ENCODE measurements at regions not wholly inside any gene's neighbourhood (a gene's known extent, or its start where the extent isn't known, plus 50 kb on each side); places are given as distances from the start of the nearest gene placed in this dataset.

DNA sequence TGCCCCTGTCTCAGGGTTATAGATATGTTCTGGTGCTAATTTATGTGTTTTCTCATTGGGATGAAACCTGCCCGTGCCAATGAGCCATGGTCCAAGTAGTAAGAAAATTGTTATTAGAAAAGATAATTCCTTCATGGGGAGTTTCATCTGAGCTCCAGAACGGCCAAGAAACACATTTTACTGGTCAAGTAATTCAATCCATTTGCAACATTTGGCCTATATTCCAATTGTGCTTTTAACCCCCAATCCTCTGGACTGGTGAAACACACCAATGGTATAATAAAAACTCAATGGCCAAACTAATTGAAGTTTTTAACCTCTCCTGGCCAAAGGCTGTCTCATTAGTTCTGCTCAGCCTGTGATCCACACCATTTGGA, 53.7 kb upstream of the XCR1 start:
- H3K4me3 ChIP-seq (ENCODE audit: low read depth, low read length) = no peak overlapping the region
- TF ChIP-seq, protein P1, sequence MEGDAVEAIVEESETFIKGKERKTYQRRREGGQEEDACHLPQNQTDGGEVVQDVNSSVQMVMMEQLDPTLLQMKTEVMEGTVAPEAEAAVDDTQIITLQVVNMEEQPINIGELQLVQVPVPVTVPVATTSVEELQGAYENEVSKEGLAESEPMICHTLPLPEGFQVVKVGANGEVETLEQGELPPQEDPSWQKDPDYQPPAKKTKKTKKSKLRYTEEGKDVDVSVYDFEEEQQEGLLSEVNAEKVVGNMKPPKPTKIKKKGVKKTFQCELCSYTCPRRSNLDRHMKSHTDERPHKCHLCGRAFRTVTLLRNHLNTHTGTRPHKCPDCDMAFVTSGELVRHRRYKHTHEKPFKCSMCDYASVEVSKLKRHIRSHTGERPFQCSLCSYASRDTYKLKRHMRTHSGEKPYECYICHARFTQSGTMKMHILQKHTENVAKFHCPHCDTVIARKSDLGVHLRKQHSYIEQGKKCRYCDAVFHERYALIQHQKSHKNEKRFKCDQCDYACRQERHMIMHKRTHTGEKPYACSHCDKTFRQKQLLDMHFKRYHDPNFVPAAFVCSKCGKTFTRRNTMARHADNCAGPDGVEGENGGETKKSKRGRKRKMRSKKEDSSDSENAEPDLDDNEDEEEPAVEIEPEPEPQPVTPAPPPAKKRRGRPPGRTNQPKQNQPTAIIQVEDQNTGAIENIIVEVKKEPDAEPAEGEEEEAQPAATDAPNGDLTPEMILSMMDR (IDR thresholded peaks at IDR 0.05; ENCODE audit: insufficient read depth, low read length) = no peak
- no peak for DNase-seq (ENCODE audit: low read depth)

DNA sequence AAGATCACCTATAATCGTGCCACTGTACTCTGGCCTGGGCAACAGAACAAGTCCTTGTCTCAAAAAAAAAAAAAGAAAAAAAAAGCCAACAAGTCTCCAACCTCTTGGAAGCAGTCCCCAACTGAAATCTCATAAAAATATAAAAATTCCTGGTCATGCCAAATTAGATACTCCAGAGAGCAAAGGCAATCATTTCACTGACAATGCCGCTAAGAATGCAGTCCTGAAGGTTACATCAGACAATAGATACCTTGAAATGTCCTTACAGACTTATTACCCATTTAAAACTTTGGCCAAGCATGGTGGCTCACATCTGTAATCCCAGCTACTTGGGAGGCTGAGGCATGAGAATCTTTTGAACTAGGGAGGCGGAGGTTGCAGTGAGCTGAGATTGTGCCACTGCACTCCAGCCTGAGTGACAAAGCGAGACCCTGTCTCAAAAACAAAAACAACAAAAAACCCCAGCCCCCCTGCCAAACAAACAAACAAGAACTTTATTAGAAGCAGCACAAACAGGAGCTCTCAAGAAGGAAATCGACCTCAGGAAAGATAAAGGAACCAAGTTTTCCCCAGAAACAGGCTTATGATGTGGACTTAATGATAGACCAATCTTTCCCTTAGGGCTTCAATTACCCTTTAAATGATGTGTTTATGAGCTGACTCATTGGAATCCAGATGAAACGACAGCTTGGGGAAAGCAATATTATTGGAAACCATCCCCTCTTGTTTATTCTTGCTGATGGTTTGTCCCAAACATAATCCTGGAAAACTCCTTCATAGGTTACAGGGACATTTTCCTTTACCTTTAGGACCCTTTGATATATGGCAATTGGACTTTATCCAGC, 53.1 kb upstream of the XCR1 start:
- DNase-seq (ENCODE audit: low read depth) = no peak
- no peak overlapping the region for H3K4me3 ChIP-seq (ENCODE audit: low read depth, low read length)

DNA sequence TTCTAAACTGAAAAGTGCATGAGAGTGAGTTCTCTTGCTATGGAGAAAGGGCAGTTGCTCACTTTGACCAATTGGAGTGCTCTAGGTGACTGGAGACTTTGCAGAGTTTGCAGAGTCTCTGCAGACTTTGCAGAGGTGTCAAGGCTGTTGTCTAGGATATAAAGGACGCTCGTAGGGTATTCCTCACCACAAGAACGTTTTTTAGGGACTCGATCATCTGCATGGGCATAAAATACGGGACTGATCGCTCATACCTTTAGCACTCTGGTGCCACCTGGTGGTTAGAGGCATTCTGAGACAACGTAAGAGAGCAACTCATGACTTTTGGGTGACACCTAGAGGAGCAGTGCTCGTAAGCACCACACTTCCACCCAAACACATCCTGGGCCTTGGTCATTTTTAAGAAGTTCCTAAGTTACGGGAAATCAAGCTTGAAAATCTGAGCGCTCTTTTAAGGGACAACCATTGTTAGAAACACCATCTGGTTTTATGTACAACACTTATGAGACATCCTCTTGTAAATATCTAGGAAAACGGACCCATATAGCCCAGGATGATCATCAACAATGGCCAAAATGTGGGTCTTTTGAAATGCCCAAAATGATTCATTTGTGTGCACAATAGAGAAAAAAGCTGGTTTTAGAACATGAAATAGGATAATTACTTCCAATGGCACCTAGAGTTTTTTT, 51.6 kb upstream of the XCR1 start:
- TF ChIP-seq, protein P1 (IDR thresholded peaks at IDR 0.05; ENCODE audit: insufficient read depth, low read length) = peak; percentile 89
- no peak overlapping the region for H3K4me3 ChIP-seq (ENCODE audit: low read depth, low read length)
- peak; percentile 97 for DNase-seq (ENCODE audit: low read depth)

More for the DNA sequence above, 53.1 kb upstream of the XCR1 start:
- TF ChIP-seq, protein P1 (IDR thresholded peaks at IDR 0.05; ENCODE audit: insufficient read depth, low read length) = no peak

All from fibroblast of the aortic adventitia (primary cell).